IPS-15b (cell line): ENCODE measurements at regions not wholly inside any gene's neighbourhood (a gene's known extent, or its start where the extent isn't known, plus 50 kb on each side); places are given as distances from the start of the nearest gene placed in this dataset.
"Not testable (repeated sequence)": the region's sequence is repeated elsewhere in the genome, so short reads cannot be mapped to it uniquely, and the experiment has no call there.

Experiments
- H3K27me3 ChIP-seq: one replicate; pipeline ENCODE4 v1.6.1; 2013; ENCODE audit warnings: low read length; ENCODE audit not compliant: control insufficient read depth, insufficient read depth
- H3K36me3 ChIP-seq: one replicate; pipeline ENCODE4 v1.6.1; 2013; ENCODE audit warnings: low read length; ENCODE audit not compliant: control insufficient read depth, insufficient read depth
- H3K4me1 ChIP-seq: one replicate; pipeline ENCODE4 v1.6.1; 2013; ENCODE audit warnings: mild to moderate bottlenecking, low read length; ENCODE audit not compliant: control insufficient read depth, insufficient read depth
- H3K4me3 ChIP-seq: one replicate; pipeline ENCODE4 v1.5.1; 2013; ENCODE audit warnings: low read depth, low read length
- H3K9ac ChIP-seq: one replicate; pipeline ENCODE4 v1.6.1; 2013; ENCODE audit warnings: low read depth, mild to moderate bottlenecking, low read length
- H3K9me3 ChIP-seq: one replicate; pipeline ENCODE4 v1.6.1; 2013; ENCODE audit warnings: mild to moderate bottlenecking, low read length; ENCODE audit not compliant: control insufficient read depth, insufficient read depth

DNA sequence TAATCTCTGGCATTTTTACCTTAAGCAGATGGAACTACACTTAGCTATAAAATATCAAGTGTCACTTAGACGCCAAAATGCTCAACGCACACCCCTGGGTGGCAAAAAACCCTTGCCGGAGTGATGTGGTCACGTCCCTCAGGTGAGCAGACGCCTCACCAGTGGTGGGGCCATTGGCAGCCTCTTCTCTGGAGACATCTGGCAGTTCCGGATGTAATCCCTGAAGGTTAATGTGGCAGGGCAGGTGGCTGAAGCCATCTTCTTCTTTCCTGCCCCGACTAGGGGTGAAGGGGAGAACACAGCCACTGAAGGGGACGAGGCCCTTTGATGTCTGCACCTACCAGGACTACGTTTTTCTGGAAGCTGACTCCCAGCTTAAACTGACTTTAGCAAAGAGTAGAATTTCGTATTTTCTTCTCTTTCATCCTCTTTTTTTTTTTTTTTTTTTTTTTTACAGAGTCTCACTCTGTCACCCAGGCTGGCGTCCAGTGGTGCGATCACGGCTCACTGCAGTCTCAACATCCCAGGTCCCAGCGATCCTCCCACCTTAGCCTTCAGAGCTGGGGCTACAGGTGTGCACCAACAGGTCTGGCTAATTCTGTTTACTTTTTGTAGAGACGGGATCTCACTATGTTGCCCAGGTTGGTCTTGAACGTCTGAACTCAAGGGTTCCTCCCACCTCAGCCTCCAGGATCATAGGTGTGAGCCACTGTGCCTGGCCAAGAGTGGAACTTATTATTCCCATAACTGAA lies 152.1 kb downstream of the TTLL2 start:
- no peaks in the 10 kb centered on the region for H3K9me3 ChIP-seq
- H3K36me3 ChIP-seq = no peaks in the 10 kb centered on the region
- no peaks in the 10 kb centered on the region for H3K27me3 ChIP-seq
- H3K9ac ChIP-seq = no peak overlapping the region
- H3K4me3 ChIP-seq = no peak overlapping the region
- peaks cover 9% of the 10 kb centered on the region for H3K4me1 ChIP-seq

DNA sequence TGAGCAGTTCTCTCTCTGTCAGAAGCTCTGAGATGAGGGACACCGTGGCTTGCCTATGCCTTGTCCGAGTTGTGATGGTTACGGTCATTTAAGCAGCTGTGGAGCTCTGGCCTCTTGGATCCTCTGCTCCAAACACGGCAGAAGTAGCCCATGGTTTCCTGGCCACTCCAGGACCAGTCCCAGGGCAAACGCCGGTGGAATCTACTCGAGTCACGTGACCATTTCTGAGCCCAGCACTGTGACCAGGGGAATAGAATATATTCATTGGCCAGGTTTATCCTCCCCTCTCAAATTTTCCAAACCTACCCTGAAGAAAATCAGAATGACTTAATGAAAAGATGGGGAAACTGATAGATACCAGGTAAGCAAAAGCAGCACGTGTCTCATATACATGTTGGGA lies 152.8 kb downstream of the TTLL2 start:
- Histone ChIP-seq H3K9me3 (no peaks in the 10 kb centered on the region), H3K9ac (no peak overlapping the region), H3K36me3 (no peaks in the 10 kb centered on the region), H3K4me1 (peaks cover 9% of the 10 kb centered on the region), H3K4me3 (no peak overlapping the region), H3K27me3 (no peaks in the 10 kb centered on the region)

DNA sequence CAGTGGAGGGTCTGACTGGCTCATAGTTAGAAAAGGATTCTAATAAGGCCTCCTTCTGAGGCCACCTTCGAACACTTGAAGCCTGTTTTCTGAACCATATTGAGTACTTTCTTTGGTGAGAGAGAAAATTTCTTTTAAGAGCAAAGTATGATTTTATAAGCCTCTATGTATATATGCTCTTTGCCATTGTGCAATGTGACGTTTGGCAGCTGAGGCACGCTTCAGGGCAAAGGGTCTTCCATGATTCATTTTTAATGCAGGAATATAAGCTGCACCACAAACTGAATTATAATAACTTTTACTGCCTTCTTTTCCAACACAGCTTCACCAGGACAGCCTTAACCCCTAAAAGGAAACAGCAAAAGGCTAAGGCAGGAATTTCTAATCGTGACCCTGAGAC lies 154.4 kb downstream of the TTLL2 start:
- Histone ChIP-seq H3K36me3 (no peaks in the 10 kb centered on the region), H3K4me1 (peaks cover 9% of the 10 kb centered on the region), H3K9ac (no peak overlapping the region), H3K9me3 (no peaks in the 10 kb centered on the region), H3K4me3 (no peak overlapping the region), H3K27me3 (no peaks in the 10 kb centered on the region)

DNA sequence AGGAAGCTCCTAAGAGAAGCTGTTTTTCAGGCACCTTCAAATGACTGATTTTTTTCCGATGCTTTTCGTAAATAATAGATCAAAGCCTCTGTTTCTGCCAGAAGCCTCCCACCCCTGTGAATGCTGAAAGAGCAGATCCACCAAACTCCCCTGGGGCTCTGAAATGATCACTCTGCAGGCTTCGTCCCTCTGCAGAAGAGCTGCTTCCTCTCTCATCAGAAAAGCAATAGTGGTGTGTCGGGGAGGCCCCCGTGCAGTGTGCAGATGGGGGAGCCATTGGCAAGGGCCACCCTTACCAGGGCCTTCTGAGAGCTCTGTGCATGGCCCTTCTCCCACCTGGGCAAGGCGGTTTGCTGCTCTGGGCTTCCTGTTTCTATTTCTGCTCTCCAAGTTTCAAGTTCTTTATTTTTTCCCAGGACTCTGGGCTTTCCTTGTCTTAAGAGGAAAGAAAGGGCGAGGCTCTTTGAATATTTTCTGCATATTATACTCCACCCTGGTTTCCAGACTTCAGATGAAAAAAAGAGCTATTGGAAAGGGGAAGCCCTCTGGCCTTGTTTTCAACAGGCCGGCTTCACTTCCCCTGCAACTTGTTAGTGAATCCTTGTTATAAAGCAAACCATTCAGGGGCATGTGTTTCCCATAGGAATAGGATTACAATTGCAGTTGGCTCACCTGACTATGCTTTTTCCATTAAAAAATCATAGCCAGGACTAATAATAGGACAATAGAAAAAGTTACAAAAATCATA lies 155.2 kb downstream of the TTLL2 start:
- no peaks in the 10 kb centered on the region for H3K36me3 ChIP-seq
- H3K9me3 ChIP-seq = no peaks in the 10 kb centered on the region
- H3K27me3 ChIP-seq = no peaks in the 10 kb centered on the region
- no peak overlapping the region for H3K9ac ChIP-seq
- H3K4me3 ChIP-seq = no peak overlapping the region
- peaks cover 9% of the 10 kb centered on the region for H3K4me1 ChIP-seq

DNA sequence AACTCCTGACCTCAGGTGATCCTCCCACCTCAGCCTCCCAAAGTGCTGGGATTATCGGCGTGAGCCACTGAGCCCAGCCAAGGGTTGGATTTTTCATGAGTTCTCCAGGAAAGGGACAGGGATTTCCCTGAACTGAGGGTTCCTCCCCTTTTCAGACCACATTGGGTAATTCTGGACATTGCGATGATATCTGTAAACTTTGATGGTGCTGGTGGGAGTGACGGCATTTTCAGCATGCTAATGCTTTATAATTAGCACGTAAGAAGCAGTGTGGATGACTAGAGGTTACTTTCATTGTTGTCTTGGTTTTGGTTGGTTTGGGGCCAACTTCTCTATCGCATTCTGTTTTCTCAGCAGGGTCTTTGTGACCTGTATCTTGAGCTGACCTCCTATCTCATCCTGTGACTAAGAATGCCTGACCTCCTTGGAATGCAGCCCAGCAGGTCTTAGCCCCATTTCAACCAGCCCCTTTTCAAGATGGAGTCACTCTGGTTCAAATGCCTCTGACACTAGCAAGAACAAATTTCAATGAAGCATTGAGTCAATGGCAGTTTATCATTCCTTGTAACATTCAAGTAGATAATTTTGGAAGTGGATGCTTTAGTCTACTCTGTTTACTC lies 156.5 kb downstream of the TTLL2 start:
- H3K9ac ChIP-seq = no peak overlapping the region
- H3K4me3 ChIP-seq = no peak overlapping the region
- no peaks in the 10 kb centered on the region for H3K4me1 ChIP-seq
- H3K27me3 ChIP-seq = no peaks in the 10 kb centered on the region
- no peaks in the 10 kb centered on the region for H3K9me3 ChIP-seq
- no peaks in the 10 kb centered on the region for H3K36me3 ChIP-seq

DNA sequence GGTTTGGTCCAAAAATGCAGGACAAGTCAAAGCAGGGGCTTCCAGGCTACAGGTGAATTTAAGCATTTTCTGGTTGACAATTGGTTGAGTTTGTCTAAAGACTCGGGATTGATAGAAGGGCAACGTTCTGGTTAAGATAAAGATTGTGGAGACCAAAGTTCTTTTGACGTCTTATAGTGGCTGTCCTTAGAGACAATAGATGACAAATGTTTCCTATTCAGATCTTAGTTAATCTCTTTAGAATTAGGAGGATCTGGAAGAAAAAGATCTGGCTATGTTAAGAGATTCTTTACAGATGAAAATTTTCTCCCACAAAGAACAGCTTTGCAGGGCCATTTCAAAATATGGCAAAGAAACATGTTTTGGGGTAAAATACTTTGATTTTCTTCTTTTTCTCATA lies 157.9 kb downstream of the TTLL2 start:
- H3K4me3 ChIP-seq, H3K4me1 ChIP-seq, H3K36me3 ChIP-seq, H3K27me3 ChIP-seq, H3K9ac ChIP-seq, H3K9me3 ChIP-seq: not testable (repeated sequence)

DNA sequence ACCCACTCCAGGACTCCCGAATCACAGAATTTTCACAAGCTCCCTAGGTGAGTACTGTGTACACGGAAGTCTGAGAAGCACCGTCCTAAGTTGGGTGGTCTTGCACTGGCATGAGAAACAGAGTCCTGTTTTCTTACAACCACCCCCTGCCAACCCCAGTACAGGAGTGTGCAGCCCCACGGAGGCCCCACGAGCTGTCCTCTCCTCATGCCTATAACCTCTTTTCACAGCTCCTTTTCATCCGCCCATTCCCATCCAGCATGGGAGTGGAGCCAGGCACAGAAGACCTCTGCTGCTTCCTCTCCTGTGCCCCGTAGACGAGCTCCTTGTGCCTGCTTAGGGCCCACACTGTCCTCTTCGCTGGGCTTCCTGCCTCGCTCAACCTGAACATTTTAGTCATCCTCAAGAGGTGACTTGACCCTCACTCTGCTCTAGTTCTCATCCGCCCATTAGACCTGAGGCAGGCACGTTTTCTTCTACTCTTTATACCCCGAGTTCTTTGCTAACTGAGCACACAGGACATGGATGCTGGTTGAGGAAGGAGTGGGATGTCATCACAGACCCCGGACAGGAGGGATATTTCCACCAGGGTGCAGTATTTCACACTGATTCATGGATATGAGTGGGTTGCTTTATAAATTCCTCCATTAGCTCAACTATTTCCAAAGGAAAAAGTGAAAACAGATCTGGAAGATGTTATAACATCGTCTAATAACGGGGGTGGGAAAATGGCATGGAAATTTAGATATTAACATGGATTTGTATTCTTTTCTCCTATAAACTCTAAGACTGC lies 160.5 kb downstream of the TTLL2 start:
- H3K9me3 ChIP-seq = no peaks in the 10 kb centered on the region
- no peaks in the 10 kb centered on the region for H3K36me3 ChIP-seq
- H3K27me3 ChIP-seq = no peaks in the 10 kb centered on the region
- no peaks in the 10 kb centered on the region for H3K4me1 ChIP-seq
- no peak overlapping the region for H3K4me3 ChIP-seq
- no peak overlapping the region for H3K9ac ChIP-seq

DNA sequence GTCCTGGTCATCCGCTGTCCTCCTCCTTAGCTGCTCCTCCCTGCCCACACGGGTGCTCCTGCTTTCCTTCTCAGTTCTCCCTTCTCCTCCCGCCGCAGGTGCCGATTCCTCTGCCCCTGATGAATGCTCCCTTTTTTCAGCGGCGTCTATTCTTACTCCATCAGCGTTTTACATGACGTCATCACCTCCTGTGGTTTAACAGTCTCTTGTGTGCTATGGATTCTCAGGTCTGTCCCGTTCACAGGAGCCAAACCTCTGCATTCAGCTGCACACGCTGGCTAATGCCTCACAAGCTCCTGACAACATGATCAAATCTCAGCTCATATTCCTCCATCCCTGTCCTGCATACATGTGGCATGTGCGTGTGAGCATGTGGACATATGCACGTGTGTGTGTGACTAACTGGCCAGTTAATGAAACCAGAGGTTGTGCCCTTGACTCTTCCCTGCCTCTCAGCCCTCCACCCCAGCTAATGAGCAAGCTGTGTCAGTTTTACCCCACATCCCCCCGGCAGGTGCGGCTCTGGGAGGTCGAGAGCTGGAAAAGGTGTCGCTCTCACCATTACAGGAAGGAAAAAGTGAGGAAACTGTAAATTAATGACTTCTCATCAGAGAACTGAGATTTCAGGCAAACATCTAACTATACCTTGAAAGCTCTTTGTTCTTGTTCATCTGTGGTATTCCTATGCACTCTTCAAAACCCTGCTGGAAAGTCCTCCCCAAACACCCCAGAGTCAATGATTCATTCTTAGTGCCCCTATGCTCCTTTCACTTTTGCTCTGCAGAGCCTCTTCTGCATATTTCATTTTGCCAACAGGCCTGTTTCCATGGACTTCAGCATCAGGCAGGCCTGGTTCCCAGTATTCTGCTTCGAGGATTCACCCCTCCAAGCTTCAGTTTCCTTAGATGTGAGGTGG lies 163.1 kb downstream of the TTLL2 start:
- Histone ChIP-seq H3K36me3 (no peaks in the 10 kb centered on the region), H3K9ac (no peak overlapping the region), H3K4me1 (no peaks in the 10 kb centered on the region), H3K9me3 (no peaks in the 10 kb centered on the region), H3K4me3 (no peak overlapping the region), H3K27me3 (no peaks in the 10 kb centered on the region)

DNA sequence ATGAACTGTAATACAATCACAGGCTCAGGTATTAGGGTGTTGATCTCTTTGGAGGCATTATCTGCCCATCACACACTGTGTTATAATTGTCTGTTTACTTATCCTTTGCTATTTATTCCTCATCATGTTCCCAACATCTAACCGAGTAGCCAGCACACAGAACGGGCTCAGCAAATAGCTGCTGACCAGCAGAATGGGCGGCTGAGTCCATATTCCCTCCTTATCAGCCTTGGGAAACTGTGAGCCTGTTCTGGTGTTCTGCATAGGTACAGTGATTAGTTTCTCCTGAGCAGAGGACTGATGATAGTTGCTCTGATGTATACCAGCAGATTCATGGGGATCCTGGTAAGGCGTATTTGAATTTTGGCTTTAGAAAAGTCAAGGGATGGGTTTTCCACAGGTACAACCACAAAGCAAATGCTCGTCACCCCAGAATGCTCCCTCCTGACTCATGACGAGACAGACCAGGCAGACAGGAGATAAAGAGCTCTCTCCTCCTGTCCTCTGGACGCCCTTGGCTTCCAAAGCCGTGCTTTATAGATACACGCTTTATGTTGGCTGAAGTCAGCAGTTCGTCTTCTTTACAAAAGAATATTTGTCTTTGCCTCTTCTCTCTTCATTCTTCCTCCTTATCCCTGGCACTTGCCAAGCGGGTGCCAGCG lies 166.7 kb downstream of the TTLL2 start:
- H3K4me1 ChIP-seq = peaks cover 6% of the 10 kb centered on the region
- H3K9ac ChIP-seq = no peak overlapping the region
- no peaks in the 10 kb centered on the region for H3K27me3 ChIP-seq
- H3K9me3 ChIP-seq = no peaks in the 10 kb centered on the region
- no peaks in the 10 kb centered on the region for H3K36me3 ChIP-seq
- no peak overlapping the region for H3K4me3 ChIP-seq

DNA sequence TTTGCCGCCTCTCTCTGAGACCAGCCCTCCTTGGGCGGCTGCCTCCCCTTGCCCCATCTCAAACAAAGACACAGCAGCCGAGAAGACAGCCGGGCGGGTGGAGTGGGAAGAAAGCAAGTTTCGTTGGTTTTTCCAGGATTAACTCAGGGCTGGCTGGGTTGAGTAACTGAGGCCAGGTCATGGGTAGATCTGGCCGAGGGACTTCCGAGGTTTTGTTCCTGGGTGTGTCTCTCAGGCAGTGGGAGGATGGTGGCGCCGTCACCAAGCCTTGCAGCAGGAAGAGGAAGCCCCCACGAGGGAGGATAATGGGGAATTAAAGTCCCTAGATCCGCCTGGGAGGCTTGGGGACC lies 167.2 kb downstream of the TTLL2 start:
- H3K9me3 ChIP-seq = no peaks in the 10 kb centered on the region
- no peaks in the 10 kb centered on the region for H3K36me3 ChIP-seq
- H3K4me3 ChIP-seq = no peak overlapping the region
- H3K9ac ChIP-seq = no peak overlapping the region
- no peaks in the 10 kb centered on the region for H3K27me3 ChIP-seq
- H3K4me1 ChIP-seq = peaks cover 6% of the 10 kb centered on the region
